GM18520 (cell line): ENCODE measurements at regions not wholly inside any gene's neighbourhood (a gene's known extent, or its start where the extent isn't known, plus 50 kb on each side); places are given as distances from the start of the nearest gene placed in this dataset.
"Not testable (repeated sequence)": the region's sequence is repeated elsewhere in the genome, so short reads cannot be mapped to it uniquely, and the experiment has no call there.

ENCODE experiments used
- ATAC-seq: cut with Tn5 transposase; IDR thresholded peaks from one replicate; pipeline ENCODE4 v1.9.1; 2021; ENCODE audit not compliant: unreplicated experiment

- ATAC-seq, result no peak
These were observed 88.2 kb upstream of the TMEM18 start for GRCh38 chr2:765369-765768.

GRCh38 chr2:763766-764525 is 86.7 kb upstream of the TMEM18 start:
- no peak for ATAC-seq

GRCh38 chr2:762646-763045 is 85.4 kb upstream of the TMEM18 start:
- no peak for ATAC-seq

- no peak for ATAC-seq
These were observed 84.2 kb upstream of the TMEM18 start for GRCh38 chr2:761384-761783.

- ATAC-seq, result no peak
These were observed 82.8 kb upstream of the TMEM18 start for GRCh38 chr2:760001-760400.

GRCh38 chr2:758073-758820 is 81.0 kb upstream of the TMEM18 start:
- ATAC-seq, result no peak

GRCh38 chr2:753123-753522 is 75.9 kb upstream of the TMEM18 start:
- no peak for ATAC-seq

GRCh38 chr2:751474-751873 is 74.3 kb upstream of the TMEM18 start:
- ATAC-seq, result no peak

GRCh38 chr2:750628-751027 is 73.4 kb upstream of the TMEM18 start:
- no peak for ATAC-seq

GRCh38 chr2:747762-748351 is 70.7 kb upstream of the TMEM18 start:
- ATAC-seq, result no peak

- ATAC-seq, result no peak
These were observed 69.5 kb upstream of the TMEM18 start for GRCh38 chr2:746697-747096.

- ATAC-seq, result no peak
These were observed 66.9 kb upstream of the TMEM18 start for GRCh38 chr2:744088-744487.

- ATAC-seq, result no peak
These were observed 65.0 kb upstream of the TMEM18 start for GRCh38 chr2:742221-742620.

- no peak for ATAC-seq
These were observed 63.9 kb upstream of the TMEM18 start for GRCh38 chr2:741195-741496.

- not testable (repeated sequence) for ATAC-seq
These were observed 63.4 kb upstream of the TMEM18 start for GRCh38 chr2:740322-741194.

GRCh38 chr2:739864-740321 is 62.7 kb upstream of the TMEM18 start:
- not testable (repeated sequence) for ATAC-seq

- no peak for ATAC-seq
These were observed 59.7 kb upstream of the TMEM18 start for GRCh38 chr2:736939-737338.

- no peak for ATAC-seq
These were observed 58.5 kb upstream of the TMEM18 start for GRCh38 chr2:735670-736218.

- ATAC-seq, result no peak
These were observed 57.3 kb upstream of the TMEM18 start for GRCh38 chr2:734496-734895.

GRCh38 chr2:733495-733894 is 56.3 kb upstream of the TMEM18 start:
- ATAC-seq, result no peak

- no peak for ATAC-seq
These were observed 55.8 kb upstream of the TMEM18 start for GRCh38 chr2:733001-733400.
